ENCODE measurements at regions not wholly inside any gene's neighbourhood (a gene's known extent, or its start where the extent isn't known, plus 50 kb on each side); places are given as distances from the start of the nearest gene placed in this dataset.

GRCh38 chr6:66307490-66307889 lies 600.5 kb upstream of the EYS start:
- DNase-seq (ENCODE audit: low read depth), result no peak
- POLR2A ChIA-PET, result no interaction called here
- Histone ChIP-seq H3K4me3 (ENCODE audit: low read depth, low read length) (no peak overlapping the region), H3K27me3 (ENCODE audit: control insufficient read depth, insufficient read depth, low read length) (no peaks in the 10 kb centered on the region), H3K36me3 (ENCODE audit: control insufficient read depth, insufficient read depth, low read length) (no peaks in the 10 kb centered on the region)
- TF ChIP-seq CTCF (IDR thresholded peaks at IDR 0.05; ENCODE audit: insufficient read depth, low read depth, low read length), result no peak
- CTCF ChIA-PET, result no interaction called here

- ChIA-PET POLR2A (no interaction called here), CTCF (no interaction called here)
- H3K4me3 ChIP-seq (ENCODE audit: low read depth, low read length), result no peak overlapping the region
- DNase-seq (ENCODE audit: low read depth), result no peak
- TF ChIP-seq CTCF (IDR thresholded peaks at IDR 0.05; ENCODE audit: insufficient read depth, low read depth, low read length), result no peak
- no peaks in the 10 kb centered on the region for H3K36me3 ChIP-seq (ENCODE audit: control insufficient read depth, insufficient read depth, low read length)
- H3K27me3 ChIP-seq (ENCODE audit: control insufficient read depth, insufficient read depth, low read length), result no peaks in the 10 kb centered on the region
These were observed 584.9 kb upstream of the EYS start for GRCh38 chr6:66291905-66292304.

- no peak for TF ChIP-seq CTCF (IDR thresholded peaks at IDR 0.05; ENCODE audit: insufficient read depth, low read depth, low read length)
- CTCF ChIA-PET, result no interaction called here
- no peak for DNase-seq (ENCODE audit: low read depth)
- Histone ChIP-seq H3K27me3 (ENCODE audit: control insufficient read depth, insufficient read depth, low read length) (no peaks in the 10 kb centered on the region), H3K36me3 (ENCODE audit: control insufficient read depth, insufficient read depth, low read length) (no peaks in the 10 kb centered on the region), H3K4me3 (ENCODE audit: low read depth, low read length) (no peak overlapping the region)
- POLR2A ChIA-PET, result no interaction called here
These were observed 582.9 kb upstream of the EYS start for GRCh38 chr6:66289889-66290288.

GRCh38 chr6:66278115-66278514 lies 571.1 kb upstream of the EYS start:
- no peak overlapping the region for H3K4me3 ChIP-seq (ENCODE audit: low read depth, low read length)
- H3K36me3 ChIP-seq (ENCODE audit: control insufficient read depth, insufficient read depth, low read length), result no peaks in the 10 kb centered on the region
- TF ChIP-seq CTCF (IDR thresholded peaks at IDR 0.05; ENCODE audit: insufficient read depth, low read depth, low read length), result no peak
- H3K27me3 ChIP-seq (ENCODE audit: control insufficient read depth, insufficient read depth, low read length), result no peaks in the 10 kb centered on the region
- POLR2A ChIA-PET, result no interaction called here
- CTCF ChIA-PET, result no interaction called here
- DNase-seq (ENCODE audit: low read depth), result no peak

- Histone ChIP-seq H3K4me3 (ENCODE audit: low read depth, low read length) (no peak overlapping the region), H3K27me3 (ENCODE audit: control insufficient read depth, insufficient read depth, low read length) (no peaks in the 10 kb centered on the region), H3K36me3 (ENCODE audit: control insufficient read depth, insufficient read depth, low read length) (no peaks in the 10 kb centered on the region)
- POLR2A ChIA-PET, result no interaction called here
- no peak for TF ChIP-seq CTCF (IDR thresholded peaks at IDR 0.05; ENCODE audit: insufficient read depth, low read depth, low read length)
- CTCF ChIA-PET, result no interaction called here
- DNase-seq (ENCODE audit: low read depth), result no peak
These were observed 570.4 kb upstream of the EYS start for GRCh38 chr6:66277400-66277799.
